GM18499 (cell line): ENCODE measurements at regions not wholly inside any gene's neighbourhood (a gene's known extent, or its start where the extent isn't known, plus 50 kb on each side); places are given as distances from the start of the nearest gene placed in this dataset.
"Not testable (repeated sequence)": the region's sequence is repeated elsewhere in the genome, so short reads cannot be mapped to it uniquely, and the experiment has no call there.

Experiments
- ATAC-seq: cut with Tn5 transposase; IDR thresholded peaks from one replicate; pipeline ENCODE4 v1.9.1; 2021; ENCODE audit warnings: moderate number of reproducible peaks; ENCODE audit not compliant: insufficient read depth, unreplicated experiment

DNA sequence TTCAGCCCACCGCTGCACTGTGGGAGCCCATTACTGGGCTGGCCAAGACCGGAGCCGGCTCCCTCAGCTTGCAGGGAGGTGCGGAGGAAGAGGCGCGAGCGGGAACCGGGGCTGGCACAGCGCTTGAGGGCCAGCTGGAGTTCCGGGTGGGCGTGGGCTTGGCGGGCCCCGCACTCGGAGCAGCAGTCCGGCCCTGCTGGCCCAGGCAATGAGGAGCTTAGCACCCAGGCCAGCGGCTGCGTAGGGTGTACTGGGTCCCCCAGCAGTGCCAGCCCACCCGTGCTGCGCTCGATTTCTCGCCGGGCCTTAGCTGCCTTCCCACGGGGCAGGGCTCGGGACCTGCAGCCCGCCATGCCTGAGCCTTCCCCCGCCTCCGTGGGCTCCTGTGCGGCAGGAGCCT lies 307.8 kb upstream of the DUSP10 start:
- not testable (repeated sequence) for ATAC-seq

GRCh38 chr1:222049176-222049575 lies 307.3 kb upstream of the DUSP10 start:
- ATAC-seq = no peak

DNA sequence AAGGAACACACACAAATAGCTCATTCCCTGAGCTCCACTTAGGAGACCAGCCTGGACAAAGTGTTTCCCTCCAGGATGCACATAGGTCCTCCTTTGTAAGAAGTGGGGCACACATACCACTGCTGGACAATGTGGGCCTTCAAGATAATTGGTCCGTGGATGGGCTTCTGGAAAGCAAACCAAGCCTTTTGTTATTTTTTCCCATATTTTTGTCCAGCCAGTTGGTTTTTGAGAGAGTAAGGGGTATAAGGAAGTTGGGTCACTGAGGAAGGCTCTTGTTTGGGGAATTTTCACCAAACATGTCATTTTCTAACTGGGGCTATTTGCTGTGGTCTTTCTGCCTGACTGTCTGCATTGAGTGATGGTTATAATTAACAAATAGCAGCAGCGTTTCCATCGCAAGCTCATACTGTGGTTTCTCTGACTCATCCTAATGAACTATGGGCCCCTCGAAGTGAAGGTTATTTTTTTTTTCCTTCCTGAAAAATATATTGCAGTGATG lies 306.3 kb upstream of the DUSP10 start:
- ATAC-seq = peak; percentile 65

GRCh38 chr1:222047366-222047765 lies 305.5 kb upstream of the DUSP10 start:
- no peak for ATAC-seq

- no peak for ATAC-seq
These were observed 304.9 kb upstream of the DUSP10 start for GRCh38 chr1:222046684-222047263.

- no peak for ATAC-seq
These were observed 303.9 kb upstream of the DUSP10 start for GRCh38 chr1:222045786-222046185.

DNA sequence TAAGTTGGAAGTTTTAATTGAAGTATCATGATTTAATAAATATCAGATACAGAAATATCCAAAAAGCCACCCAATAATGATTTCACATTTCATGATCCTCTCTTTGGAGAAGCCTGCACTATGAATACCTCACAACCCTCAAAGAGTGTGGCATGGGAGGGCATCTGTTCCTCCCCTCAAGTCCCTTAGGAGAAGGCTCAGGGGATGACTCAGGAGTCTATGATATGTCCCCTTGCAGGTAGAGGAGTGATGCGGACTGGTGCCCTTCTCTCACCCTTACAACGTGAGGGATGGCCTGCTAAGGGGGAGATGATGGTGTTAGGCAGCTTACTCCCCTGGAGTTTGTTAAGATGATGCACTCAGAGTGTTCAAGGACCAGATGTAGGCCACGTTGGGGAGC lies 303.3 kb upstream of the DUSP10 start:
- ATAC-seq = no peak

DNA sequence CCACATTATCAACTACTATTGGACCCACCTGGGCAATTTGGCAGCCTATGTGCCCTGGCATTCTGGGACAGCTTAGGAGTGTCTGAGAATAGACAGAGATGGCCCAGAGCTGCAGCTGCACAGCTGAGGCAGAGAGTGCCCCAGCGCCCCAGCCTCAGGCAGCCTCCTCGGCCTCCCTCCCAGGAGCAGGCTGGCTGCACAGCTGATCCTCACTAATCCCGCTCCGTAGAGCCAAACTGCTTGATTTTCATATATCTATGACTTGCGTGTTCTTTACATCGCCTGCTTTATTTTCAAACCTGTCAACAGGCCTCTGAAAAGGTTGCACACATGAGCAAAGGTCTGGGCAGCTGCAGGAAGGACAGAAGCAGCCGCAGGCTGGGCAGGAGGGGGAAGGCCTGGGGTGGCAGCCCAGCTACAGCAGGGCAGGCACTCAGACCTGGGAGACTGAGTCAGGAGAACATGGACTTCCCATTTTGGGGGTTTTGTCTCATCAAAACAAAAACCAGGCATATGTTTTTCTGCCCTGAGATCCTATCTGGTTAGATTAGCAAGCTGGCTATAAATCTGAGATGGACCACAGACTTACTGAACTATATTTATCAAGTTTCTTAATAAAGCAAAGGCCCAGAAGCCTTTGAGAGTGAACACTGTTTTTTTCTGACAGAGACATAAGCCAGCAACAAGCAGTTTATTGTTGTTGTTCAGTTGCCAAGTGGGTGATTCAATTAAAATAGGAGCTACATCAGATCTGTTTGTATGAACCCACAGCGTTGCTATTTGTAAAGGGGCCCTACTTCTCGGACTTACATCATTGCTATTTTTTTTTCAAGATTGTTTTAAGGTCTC lies 301.8 kb upstream of the DUSP10 start:
- ATAC-seq = no peak

GRCh38 chr1:222042120-222042519 lies 300.2 kb upstream of the DUSP10 start:
- no peak for ATAC-seq

- no peak for ATAC-seq
These were observed 299.1 kb upstream of the DUSP10 start for GRCh38 chr1:222040955-222041354.

- no peak for ATAC-seq
These were observed 298.4 kb upstream of the DUSP10 start for GRCh38 chr1:222040121-222040805.

- no peak for ATAC-seq
These were observed 297.1 kb upstream of the DUSP10 start for GRCh38 chr1:222038971-222039370.

- ATAC-seq = no peak
These were observed 295.8 kb upstream of the DUSP10 start for GRCh38 chr1:222037720-222038119.

DNA sequence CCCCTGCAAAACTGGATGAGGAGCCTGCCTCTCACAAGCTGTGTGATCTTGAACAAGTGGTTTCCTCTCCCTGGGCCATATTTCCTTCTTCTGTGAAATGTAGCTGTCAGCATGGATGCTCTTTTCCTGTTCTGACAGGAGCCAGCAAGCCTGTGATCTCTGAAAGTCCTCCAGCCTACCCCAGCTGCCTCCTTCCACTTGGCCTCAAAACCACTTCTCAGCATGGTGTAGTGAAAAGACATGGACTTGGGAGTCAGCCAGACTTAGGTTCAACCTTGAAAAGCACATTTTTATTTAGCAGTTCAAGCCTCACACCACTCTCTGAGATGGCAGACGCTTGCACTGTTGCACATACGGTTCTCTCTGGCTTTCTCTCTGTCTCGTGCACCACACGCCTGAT lies 292.9 kb upstream of the DUSP10 start:
- no peak for ATAC-seq

- no peak for ATAC-seq
These were observed 291.6 kb upstream of the DUSP10 start for GRCh38 chr1:222033450-222033849.

DNA sequence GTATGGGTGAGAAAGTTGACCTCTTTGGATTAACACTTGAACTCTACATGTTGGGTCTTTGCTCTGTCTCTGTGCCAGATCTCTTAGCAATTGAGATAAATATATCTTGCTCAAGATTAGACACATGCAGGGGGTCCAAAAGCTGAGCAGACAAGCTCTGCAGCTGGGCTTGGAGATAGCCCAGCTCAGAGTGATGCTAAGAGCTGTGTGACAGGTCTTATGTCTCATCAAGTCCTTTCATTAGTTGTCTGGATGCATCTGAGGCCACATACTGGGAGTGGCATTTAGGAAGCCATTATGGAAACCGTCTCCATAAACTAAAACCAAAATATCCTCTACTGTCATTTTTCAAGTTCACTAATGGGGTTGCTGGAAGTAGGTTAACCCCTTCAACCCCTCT lies 289.4 kb upstream of the DUSP10 start:
- no peak for ATAC-seq

GRCh38 chr1:222028676-222029075 lies 286.8 kb upstream of the DUSP10 start:
- ATAC-seq = no peak

DNA sequence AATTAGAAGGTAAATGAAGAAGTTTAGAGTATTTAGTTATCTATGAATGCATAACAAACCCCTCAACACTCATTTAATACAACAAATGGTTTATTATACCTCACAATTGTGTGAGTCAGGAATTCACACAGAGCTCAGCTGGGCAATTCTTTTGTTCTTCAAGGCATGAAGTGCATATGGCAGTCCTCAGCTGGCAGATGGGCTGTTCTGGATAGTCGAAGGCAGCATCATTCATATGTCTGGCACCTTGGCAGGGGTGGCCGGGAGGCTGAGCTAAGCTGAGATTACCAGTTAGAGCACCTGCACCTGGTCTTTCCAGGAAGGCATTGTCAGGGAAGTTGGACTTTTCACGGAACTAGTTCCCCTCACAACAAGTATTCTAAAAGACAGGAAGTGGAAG lies 286.2 kb upstream of the DUSP10 start:
- ATAC-seq = no peak

GRCh38 chr1:222026280-222026679 lies 284.4 kb upstream of the DUSP10 start:
- no peak for ATAC-seq

DNA sequence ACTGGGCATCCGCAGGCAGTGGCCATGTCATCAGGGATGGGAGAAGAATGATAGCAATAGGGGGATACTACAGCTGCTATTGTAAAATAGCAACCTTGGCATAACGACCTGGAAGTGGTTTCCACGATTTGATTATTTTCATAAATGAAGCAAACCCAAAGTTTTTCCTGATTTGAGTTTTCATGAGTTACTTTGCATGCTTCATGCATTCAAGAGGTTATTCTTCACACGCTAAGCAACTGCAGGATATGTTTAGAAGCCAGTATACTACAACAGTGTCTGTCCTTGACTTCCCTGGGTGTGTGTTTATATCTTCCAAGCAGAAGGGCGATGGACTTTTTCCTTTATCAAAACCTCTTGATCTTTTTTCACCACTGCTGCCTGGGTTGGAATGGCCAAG lies 281.1 kb upstream of the DUSP10 start:
- ATAC-seq = no peak

- no peak for ATAC-seq
These were observed 279.2 kb upstream of the DUSP10 start for GRCh38 chr1:222021129-222021528.
